ENCODE measurements at regions not wholly inside any gene's neighbourhood (a gene's known extent, or its start where the extent isn't known, plus 50 kb on each side); places are given as distances from the start of the nearest gene placed in this dataset.

DNA sequence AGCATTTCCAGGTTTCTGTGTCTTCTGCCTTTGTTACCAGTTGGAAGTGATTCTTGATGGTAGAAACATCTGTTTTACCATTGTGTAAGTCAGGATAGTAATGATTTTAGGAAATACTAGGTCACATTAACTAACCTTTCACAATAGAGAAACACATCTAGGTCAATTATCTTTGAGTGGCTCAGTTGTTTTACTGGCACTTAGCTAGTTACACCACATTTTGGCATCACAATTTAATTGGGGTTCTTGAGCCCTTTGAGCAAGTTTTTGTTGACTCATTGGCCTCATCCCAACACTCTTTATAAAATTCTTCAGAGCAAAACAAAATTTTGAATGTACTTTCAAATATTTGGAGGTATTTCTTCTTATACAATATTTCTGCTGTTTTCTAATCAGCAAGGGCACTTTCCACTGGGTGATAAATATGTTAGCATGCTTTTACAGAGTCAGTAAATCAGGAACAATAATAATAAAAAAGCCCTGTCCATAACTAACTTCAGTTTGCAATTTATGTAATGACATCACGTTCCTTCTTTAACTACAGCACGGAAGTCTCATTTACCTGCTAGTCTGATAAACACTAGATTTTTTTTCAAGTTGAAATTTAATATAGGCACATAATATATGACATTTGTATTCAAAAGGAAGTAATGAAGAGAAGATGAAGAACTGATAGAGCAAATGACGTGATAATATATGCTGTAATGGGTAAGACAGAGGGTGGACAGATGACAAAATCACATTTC lies 64.8 kb upstream of the GK2 start:
- DNase-seq (ENCODE audit: extremely low read depth, low read depth): no peak
- no peak for TF ChIP-seq CTCF (IDR thresholded peaks at IDR 0.05; ENCODE audit: low read depth, low read length)

DNA sequence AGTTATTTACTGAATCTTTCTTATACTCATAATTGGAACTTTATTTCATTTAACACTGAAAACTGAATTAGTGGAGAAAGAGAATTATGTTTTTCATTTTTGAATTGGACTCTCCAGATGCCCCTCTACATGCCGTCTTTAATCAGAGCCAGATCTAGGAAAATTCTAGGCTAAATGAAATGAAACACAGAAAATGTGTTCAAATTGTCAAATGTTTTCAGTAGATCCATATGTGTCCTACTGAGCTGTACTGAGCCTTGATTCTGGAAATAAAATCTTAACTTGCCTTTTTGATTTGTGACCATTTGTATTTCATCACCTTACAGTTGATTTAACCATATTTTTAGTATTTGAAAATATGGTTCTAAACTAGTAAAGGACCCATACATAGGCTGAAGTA lies 64.0 kb upstream of the GK2 start:
- no peak for TF ChIP-seq CTCF (IDR thresholded peaks at IDR 0.05; ENCODE audit: low read depth, low read length)
- DNase-seq (ENCODE audit: extremely low read depth, low read depth): no peak

- DNase-seq (ENCODE audit: extremely low read depth, low read depth): no peak
- TF ChIP-seq CTCF (IDR thresholded peaks at IDR 0.05; ENCODE audit: low read depth, low read length): no peak
These were observed 63.3 kb upstream of the GK2 start for GRCh38 chr4:79471309-79471708.

GRCh38 chr4:79467246-79467932 lies 59.4 kb upstream of the GK2 start:
- no peak for TF ChIP-seq CTCF (IDR thresholded peaks at IDR 0.05; ENCODE audit: low read depth, low read length)
- no peak for DNase-seq (ENCODE audit: extremely low read depth, low read depth)

- DNase-seq (ENCODE audit: extremely low read depth, low read depth): no peak
- no peak for TF ChIP-seq CTCF (IDR thresholded peaks at IDR 0.05; ENCODE audit: low read depth, low read length)
These were observed 58.6 kb upstream of the GK2 start for GRCh38 chr4:79466621-79467020.
